C4-2B (cell line): ENCODE measurements at regions not wholly inside any gene's neighbourhood (a gene's known extent, or its start where the extent isn't known, plus 50 kb on each side); places are given as distances from the start of the nearest gene placed in this dataset.

Experiments used
- CTCF ChIP-seq: fragments of 450-650 bp; conservative IDR thresholded peaks from 2 replicates; pipeline ENCODE4 v1.5.1; 2017; ENCODE audit warnings: mild to moderate bottlenecking
- ZFX ChIP-seq: fragments of 450-650 bp; IDR thresholded peaks from 2 replicates; pipeline ENCODE4 v1.6.1; 2017

- TF ChIP-seq CTCF (no peak), ZFX (no peak)
These were observed 449.1 kb downstream of the TNS1 start for GRCh38 chr2:217553679-217554078.
